Activated CD4-positive, alpha-beta memory T cell treated with anti-CD3 and anti-CD28 coated beads, Interleukin-2, amount 10 ng/mL, durations not matched to agents 7 days and 5 days (primary cell): ENCODE measurements at regions not wholly inside any gene's neighbourhood (a gene's known extent, or its start where the extent isn't known, plus 50 kb on each side); places are given as distances from the start of the nearest gene placed in this dataset.
"Not testable (repeated sequence)": the region's sequence is repeated elsewhere in the genome, so short reads cannot be mapped to it uniquely, and the experiment has no call there.

Experiments used
- CTCF ChIA-PET: fragments of 350-600 bp; sonication (Branson Sonifier 250); formaldehyde crosslinking; loops from one replicate; lab custom pipeline; 2021; ENCODE audit warnings: antibody characterized with exemption, inconsistent platforms; lab: Charles Lee
- POLR2A ChIA-PET: fragments of 350-600 bp; sonication (Branson Sonifier 250); formaldehyde crosslinking; loops from one replicate; lab custom pipeline; 2021; ENCODE audit warnings: antibody characterized with exemption; lab: Charles Lee
- DNase-seq: peaks from one replicate; pipeline ENCODE4 v3.0.0-alpha.2; 2020
- H3K27ac Mint-ChIP-seq: one replicate; pipeline ENCODE4 v1.8.0; 2021; ENCODE audit warnings: mild to moderate bottlenecking, mixed read lengths
- H3K27me3 Mint-ChIP-seq: one replicate; pipeline ENCODE4 v1.8.0; 2021; ENCODE audit warnings: mixed read lengths
- H3K36me3 Mint-ChIP-seq: one replicate; pipeline ENCODE4 v1.8.0; 2021; ENCODE audit warnings: low read depth, mixed read lengths
- H3K4me1 Mint-ChIP-seq: one replicate; pipeline ENCODE4 v1.8.0; 2021; ENCODE audit warnings: mixed read lengths
- H3K4me3 Mint-ChIP-seq: one replicate; pipeline ENCODE4 v1.8.0; 2021; ENCODE audit warnings: mild to moderate bottlenecking, mixed read lengths
- H3K9me3 Mint-ChIP-seq: one replicate; pipeline ENCODE4 v1.8.0; 2021; ENCODE audit warnings: mixed read lengths

DNA sequence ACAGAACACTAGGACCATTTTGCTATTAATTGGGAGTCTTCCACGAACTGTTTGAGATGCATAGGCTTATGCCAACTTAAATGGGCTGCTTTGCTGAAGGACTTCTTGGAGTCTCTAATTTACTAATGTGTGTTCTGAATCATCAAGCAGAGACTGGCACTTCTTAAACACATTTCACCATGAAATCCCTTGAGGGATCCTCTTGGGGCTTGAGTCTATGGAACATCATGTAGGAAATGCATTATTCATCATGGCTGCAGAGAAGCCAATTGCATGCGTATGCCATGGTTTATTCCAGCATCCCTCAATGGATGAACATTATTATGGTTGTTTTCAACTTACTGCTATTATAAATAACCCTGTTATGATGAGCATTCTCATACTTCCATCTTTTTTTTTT is 73.4 kb downstream of the FGD2 start:
- no peak overlapping the region for H3K27ac Mint-ChIP-seq
- no peaks in the 10 kb centered on the region for H3K27me3 Mint-ChIP-seq
- no peaks in the 10 kb centered on the region for H3K4me1 Mint-ChIP-seq
- ChIA-PET POLR2A (no interaction called here), CTCF (no interaction called here)
- no peak for DNase-seq
- H3K36me3 Mint-ChIP-seq, result no peaks in the 10 kb centered on the region
- no peak overlapping the region for H3K4me3 Mint-ChIP-seq
- H3K9me3 Mint-ChIP-seq, result no peaks in the 10 kb centered on the region

DNA sequence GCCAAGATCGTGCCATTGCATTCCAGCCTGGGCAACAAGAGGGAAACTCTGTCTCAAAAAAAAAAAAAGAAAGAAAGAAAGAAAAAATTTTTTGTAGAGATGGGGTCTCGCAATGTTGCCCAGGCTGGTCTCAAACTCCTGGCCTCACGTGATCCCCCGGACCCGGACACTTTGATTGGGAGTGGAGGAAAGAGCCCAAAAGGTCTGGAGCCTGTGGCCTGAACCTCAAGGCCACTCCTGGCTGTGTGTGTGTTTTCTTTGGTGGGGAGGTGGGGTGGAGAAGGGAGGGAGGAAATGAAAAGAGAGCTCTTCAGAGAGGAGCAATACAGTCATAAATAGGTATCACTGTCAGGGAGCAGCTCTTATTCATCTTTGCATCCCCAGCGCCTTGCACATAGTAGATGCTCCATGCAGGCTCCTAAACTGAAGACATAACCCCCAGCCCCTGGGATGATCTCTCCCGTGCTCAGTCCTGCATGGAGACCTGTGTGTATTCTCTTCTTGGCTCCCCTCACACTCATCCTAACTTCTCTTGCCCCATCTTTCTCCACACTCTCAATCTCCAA is 75.7 kb downstream of the FGD2 start:
- H3K36me3 Mint-ChIP-seq, result no peaks in the 10 kb centered on the region
- no peaks in the 10 kb centered on the region for H3K27me3 Mint-ChIP-seq
- no peak for DNase-seq
- H3K4me1 Mint-ChIP-seq, result no peaks in the 10 kb centered on the region
- no peak overlapping the region for H3K4me3 Mint-ChIP-seq
- H3K9me3 Mint-ChIP-seq, result peaks cover 1% of the 10 kb centered on the region
- no peak overlapping the region for H3K27ac Mint-ChIP-seq
- ChIA-PET CTCF (no interaction called here), POLR2A (no interaction called here)

DNA sequence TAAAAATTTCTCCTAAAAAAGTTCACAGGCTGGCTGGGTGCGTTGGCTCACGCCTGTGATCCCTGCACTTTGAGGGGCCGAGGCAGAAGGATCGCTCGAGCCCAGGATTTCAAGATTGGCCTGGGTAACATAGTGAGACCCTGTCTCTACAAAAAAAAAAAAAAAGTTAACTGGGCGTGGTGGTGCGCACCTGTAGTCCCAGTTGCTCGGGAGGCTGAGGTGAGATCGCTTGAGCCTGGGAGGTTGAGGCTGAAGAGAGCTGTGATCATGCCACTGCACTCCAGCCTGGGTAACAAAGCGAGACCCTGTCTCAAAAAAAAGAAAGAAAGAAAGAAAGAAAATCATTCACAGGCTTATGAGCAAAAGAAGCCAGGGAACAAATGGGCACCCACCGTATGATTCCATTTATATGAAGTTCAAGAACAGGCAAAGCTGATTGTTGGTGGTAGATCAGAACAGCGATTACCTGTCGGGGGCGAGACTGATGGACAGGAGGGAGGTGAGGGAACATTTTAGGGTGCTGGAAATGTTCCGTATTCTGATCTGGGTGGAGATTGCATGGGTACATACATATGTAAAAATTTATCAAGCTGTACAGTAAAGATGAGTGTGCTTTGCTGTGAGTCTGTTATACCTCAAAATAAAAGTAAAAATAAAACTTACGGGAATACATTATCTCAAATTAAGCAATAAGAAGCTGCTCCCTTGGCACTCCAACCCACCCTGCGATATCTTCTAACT is 77.1 kb downstream of the FGD2 start:
- Mint-ChIP-seq H3K36me3 (no peaks in the 10 kb centered on the region), H3K4me1 (peaks cover 2% of the 10 kb centered on the region), H3K4me3 (no peak overlapping the region), H3K27ac (no peak overlapping the region), H3K27me3 (no peaks in the 10 kb centered on the region), H3K9me3 (peaks cover 1% of the 10 kb centered on the region)
- no peak for DNase-seq
- POLR2A ChIA-PET, result interaction anchor here (1.0 kb wide), 1 partner anchor 27 kb away, joined by 3 read pairs; no protein-coding TSS in a partner anchor
- CTCF ChIA-PET, result no interaction called here

DNA sequence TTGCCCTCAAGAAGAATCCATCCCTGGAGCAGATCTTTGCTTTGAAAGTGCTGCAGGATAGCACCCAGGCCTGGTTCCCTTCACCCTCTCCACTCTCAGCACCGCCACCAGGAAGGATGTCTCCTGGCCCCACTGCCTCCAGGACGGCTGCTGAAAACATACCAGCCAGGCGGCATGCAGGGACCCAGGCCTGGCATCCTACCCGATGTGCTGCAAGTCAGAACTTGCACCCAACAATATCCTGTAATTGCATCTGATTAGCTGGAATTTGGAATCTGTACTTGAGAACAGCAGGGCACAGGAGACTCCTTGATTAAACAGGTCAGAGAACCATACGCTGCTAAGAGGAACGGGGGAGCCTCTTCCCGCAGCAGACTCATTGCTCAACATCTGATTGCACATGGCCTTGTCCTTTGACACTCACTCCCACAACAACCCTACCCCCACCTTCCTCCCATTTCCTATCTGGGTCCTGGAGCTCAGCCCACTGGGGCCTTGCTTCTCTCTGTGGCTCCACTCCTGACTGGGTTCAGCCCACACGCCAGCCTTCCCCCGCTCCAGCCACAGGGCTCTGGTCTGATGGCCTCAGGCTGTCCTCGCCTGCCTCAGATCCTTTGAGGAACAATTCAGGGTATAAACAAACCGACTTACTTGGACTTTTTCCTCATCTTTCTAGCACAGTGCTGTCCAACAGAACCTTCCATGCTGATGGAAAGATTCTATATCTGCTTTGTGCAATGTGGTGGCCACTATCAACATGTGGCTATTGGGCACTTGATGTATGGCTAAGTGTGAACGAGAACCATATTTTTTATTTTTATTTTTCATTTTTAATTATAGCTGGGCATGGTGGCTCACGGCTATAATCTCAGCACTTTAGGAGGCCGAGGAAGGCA is 78.0 kb downstream of the FGD2 start:
- H3K4me1 Mint-ChIP-seq, result peaks cover 2% of the 10 kb centered on the region
- no peaks in the 10 kb centered on the region for H3K27me3 Mint-ChIP-seq
- no peak overlapping the region for H3K4me3 Mint-ChIP-seq
- no peaks in the 10 kb centered on the region for H3K36me3 Mint-ChIP-seq
- no peak overlapping the region for H3K27ac Mint-ChIP-seq
- ChIA-PET CTCF (interaction anchor here (0.6 to 0.7 kb wide), 2 partner anchors 68 to 201 kb away, joined by 3 to 5 read pairs; no protein-coding TSS in a partner anchor), POLR2A (interaction anchor here (1.0 kb wide), 1 partner anchor 28 kb away, joined by 3 read pairs; no protein-coding TSS in a partner anchor)
- no peak for DNase-seq
- peaks cover 1% of the 10 kb centered on the region for H3K9me3 Mint-ChIP-seq

DNA sequence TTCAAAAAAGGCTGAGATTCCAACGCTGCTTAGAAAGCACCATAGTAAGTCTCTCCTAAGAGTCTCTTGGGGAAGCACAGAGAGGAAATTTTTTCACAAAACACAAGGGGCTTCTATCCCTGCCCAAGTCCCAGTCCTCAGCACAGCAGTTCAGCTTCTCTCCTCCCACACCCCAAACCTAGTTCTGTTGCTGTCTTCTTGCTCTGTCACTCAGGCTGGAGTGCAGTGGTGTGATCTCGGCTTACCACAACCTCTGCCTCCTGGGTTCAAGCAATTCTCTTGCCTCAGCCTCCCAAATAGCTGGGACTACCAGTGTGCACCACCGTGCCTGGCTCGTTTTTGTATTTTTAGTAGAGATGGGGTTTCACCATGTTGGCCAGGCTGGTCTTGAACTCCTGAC is 79.2 kb downstream of the FGD2 start:
- POLR2A ChIA-PET, CTCF ChIA-PET: not testable (repeated sequence)

DNA sequence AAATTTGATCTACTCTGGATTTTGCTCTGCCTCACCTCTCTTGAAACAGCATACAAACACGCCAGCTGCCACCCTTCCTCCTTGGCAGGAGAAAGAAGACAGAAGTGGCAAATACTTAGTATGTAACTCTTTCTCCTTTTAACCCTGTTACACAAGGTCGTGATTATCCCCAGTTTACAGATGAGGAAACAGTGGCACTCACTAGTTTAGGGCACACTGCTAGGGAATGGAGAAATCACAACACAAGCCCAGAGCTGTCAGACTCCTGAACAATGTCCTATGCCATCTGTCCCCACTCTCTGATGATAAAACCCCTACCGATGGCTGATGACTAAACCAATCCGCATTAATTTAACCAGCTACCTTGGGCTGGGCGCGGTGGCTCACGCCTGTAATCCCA is 79.7 kb downstream of the FGD2 start:
- no peaks in the 10 kb centered on the region for H3K36me3 Mint-ChIP-seq
- ChIA-PET POLR2A (interaction anchor here (1.3 kb wide), 1 partner anchor 49 kb away, joined by 3 read pairs; no protein-coding TSS in a partner anchor), CTCF (no interaction called here)
- peaks cover 1% of the 10 kb centered on the region for H3K9me3 Mint-ChIP-seq
- H3K27me3 Mint-ChIP-seq, result no peaks in the 10 kb centered on the region
- no peak overlapping the region for H3K4me3 Mint-ChIP-seq
- DNase-seq, result no peak
- peaks cover 2% of the 10 kb centered on the region for H3K4me1 Mint-ChIP-seq
- H3K27ac Mint-ChIP-seq, result no peak overlapping the region

More for the DNA sequence above, 79.2 kb downstream of the FGD2 start:
- H3K36me3 Mint-ChIP-seq, H3K27ac Mint-ChIP-seq, H3K4me3 Mint-ChIP-seq, H3K4me1 Mint-ChIP-seq, DNase-seq, H3K9me3 Mint-ChIP-seq, H3K27me3 Mint-ChIP-seq: not testable (repeated sequence)

DNA sequence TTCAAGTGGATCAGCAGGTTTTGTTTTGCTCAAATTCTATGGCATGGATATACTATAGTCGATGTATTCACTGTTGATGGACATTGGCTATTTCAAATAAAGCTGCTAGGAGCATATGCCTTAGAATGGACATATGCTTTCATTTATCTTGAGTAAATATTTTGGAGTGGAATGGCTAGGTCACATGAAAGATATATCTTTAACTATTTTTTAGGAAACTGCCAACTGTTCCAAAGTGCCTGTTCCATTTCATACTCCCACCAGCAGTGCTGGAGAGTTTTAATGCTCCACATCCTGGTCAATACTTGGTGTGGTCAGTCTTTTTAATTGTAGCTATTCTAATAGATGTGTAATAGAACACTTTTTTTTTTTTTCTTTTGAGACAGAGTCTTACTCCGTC is 81.1 kb upstream of the PIM1 start:
- Mint-ChIP-seq H3K36me3 (no peaks in the 10 kb centered on the region), H3K4me3 (no peak overlapping the region), H3K4me1 (peaks cover 11% of the 10 kb centered on the region), H3K27me3 (no peaks in the 10 kb centered on the region), H3K9me3 (peaks cover 1% of the 10 kb centered on the region), H3K27ac (no peak overlapping the region)
- POLR2A ChIA-PET, result interaction anchor here (0.5 kb wide), 1 partner anchor 729 kb away, joined by 3 read pairs; no protein-coding TSS in a partner anchor
- no peak for DNase-seq
- CTCF ChIA-PET, result interaction anchor here (0.7 kb wide), 1 partner anchor 61 kb away, joined by 3 read pairs; no protein-coding TSS in a partner anchor

DNA sequence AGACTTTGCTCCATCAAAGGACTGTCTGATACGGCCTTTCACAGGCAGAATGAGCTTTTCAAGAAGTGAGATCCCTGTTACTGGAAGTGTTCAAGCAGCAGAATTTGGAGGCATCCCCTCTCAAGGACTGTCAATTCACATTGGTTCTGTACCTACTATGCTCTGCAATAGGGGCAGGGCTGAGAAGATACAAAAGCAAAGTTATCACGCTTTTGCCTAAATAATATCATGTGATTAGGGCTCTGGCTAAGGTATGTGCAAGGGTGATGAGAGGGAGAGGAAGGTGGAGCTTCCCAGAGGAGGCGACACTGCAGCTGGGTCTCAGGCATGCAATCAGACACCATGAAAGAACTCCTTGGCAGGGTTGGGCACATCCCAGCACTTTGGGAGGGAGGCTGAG is 80.2 kb upstream of the PIM1 start:
- ChIA-PET CTCF (interaction anchor here (0.6 to 0.8 kb wide), 2 partner anchors 29 to 39 kb away, joined by 3 read pairs; no protein-coding TSS in a partner anchor), POLR2A (no interaction called here)
- Mint-ChIP-seq H3K27ac (no peak overlapping the region), H3K4me1 (peaks cover 18% of the 10 kb centered on the region), H3K9me3 (peaks cover 1% of the 10 kb centered on the region), H3K27me3 (no peaks in the 10 kb centered on the region), H3K36me3 (no peaks in the 10 kb centered on the region), H3K4me3 (no peak overlapping the region)
- DNase-seq, result no peak

DNA sequence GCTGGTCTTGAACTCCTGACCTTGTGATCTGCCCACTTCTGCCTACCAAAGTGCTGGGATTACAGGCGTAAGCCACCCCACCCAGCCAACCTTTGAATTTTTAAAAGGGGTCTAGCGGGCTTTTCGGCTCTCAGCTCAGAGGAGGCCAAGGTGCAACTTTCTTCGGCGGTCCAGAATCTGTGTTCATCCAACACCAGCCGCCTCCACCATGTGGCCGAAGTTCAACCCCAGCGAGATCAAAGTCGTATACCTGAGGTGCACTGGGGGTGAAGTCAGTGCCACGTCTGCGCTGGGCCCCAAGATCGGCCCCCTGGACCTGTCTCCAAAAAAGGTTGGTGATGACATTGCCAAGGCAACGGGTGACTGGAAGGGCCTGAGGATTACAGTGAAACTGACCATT is 78.8 kb upstream of the PIM1 start:
- CTCF ChIA-PET, DNase-seq, POLR2A ChIA-PET, H3K4me3 Mint-ChIP-seq, H3K9me3 Mint-ChIP-seq, H3K27ac Mint-ChIP-seq, H3K27me3 Mint-ChIP-seq, H3K36me3 Mint-ChIP-seq: not testable (repeated sequence)
- peaks cover 26% of the 10 kb centered on the region for H3K4me1 Mint-ChIP-seq

DNA sequence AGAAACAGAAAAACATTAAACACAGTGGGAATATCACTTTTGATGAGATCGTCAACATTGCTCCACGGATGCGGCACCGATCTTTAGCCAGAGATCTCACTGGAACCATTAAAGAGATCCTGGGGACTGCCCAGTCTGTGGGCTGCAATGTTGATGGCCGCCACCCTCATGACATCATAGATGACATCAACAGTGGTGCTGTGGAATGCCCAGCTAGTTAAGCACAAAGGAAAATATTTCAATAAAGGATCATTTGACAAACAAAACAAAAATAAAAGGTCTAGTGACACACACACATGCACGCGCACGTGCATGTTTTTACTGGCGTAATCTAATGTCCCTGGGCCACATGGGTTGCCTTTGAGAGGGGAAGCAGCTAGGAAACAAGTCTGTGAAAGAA is 78.4 kb upstream of the PIM1 start:
- POLR2A ChIA-PET, H3K4me3 Mint-ChIP-seq, CTCF ChIA-PET, H3K27me3 Mint-ChIP-seq, H3K36me3 Mint-ChIP-seq, H3K9me3 Mint-ChIP-seq, DNase-seq, H3K27ac Mint-ChIP-seq: not testable (repeated sequence)
- peaks cover 25% of the 10 kb centered on the region for H3K4me1 Mint-ChIP-seq

DNA sequence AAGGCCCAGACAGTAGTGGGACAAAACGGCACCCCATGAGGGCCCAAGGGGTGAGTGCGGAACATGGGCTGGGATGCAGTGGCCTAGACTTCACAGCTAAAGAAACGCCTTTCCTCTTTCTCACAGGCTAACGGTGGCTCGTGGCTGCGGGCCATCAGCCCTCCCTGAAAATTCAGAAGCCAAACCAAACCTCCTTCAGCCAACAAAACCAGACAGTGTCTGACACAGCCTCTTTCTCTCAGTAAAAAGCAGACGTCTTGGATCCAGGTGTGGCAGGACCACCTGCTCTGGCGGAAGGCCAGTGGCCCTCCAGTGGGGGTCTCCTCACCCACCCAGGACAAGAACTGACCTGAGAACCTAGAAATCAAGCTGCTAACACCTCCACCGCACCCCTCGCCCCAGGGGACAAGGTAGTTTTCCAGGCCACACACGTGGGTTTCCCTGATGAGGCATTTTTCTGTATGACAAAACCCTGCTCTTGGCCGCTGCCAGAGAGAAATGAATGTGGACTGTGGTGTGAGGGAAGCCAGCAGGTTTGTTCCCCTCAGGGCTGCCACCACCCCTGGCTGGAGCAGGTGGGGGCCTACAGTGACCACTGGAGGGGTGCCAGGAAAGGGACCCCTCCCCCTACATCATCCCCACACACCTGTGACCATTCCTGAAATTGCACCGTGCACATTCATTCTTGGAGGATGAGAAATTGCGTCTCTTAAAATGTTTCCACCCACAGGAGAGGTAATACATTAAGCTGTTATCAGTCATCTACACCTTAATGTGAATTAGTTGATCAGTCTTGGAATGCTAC is 76.8 kb upstream of the PIM1 start:
- DNase-seq, result no peak
- H3K9me3 Mint-ChIP-seq, result no peaks in the 10 kb centered on the region
- CTCF ChIA-PET, result interaction anchor here (0.7 kb wide), 1 partner anchor 75 kb away, joined by 3 read pairs; no protein-coding TSS in a partner anchor
- no peaks in the 10 kb centered on the region for H3K27me3 Mint-ChIP-seq
- H3K4me3 Mint-ChIP-seq, result no peak overlapping the region
- H3K36me3 Mint-ChIP-seq, result no peaks in the 10 kb centered on the region
- POLR2A ChIA-PET, result no interaction called here
- peaks cover 25% of the 10 kb centered on the region for H3K4me1 Mint-ChIP-seq
- no peak overlapping the region for H3K27ac Mint-ChIP-seq

DNA sequence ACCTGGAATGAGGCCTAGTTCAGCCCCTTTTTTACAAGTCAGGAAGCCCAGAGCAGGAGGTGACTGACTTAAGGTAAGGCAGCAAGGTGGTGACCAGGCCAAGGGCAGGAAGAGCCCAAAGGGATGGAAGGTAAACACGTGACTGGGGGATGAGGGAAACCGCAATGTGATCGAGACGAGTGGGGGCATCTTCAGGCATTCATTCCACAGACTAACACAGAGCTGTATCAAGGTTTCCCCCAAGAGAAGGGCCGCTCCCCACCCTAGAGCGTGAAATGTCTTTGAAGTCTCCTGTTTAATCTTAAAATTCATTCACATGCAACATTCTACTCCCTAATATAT is 76.3 kb upstream of the PIM1 start:
- peaks cover 26% of the 10 kb centered on the region for H3K4me1 Mint-ChIP-seq
- CTCF ChIA-PET, result no interaction called here

More for the DNA sequence above, 76.3 kb upstream of the PIM1 start:
- Mint-ChIP-seq H3K4me3 (no peak overlapping the region), H3K36me3 (no peaks in the 10 kb centered on the region), H3K9me3 (no peaks in the 10 kb centered on the region), H3K27me3 (no peaks in the 10 kb centered on the region), H3K27ac (no peak overlapping the region)
- POLR2A ChIA-PET, result no interaction called here
- DNase-seq, result no peak
